ENCODE measurements at regions not wholly inside any gene's neighbourhood (a gene's known extent, or its start where the extent isn't known, plus 50 kb on each side); places are given as distances from the start of the nearest gene placed in this dataset.

DNA sequence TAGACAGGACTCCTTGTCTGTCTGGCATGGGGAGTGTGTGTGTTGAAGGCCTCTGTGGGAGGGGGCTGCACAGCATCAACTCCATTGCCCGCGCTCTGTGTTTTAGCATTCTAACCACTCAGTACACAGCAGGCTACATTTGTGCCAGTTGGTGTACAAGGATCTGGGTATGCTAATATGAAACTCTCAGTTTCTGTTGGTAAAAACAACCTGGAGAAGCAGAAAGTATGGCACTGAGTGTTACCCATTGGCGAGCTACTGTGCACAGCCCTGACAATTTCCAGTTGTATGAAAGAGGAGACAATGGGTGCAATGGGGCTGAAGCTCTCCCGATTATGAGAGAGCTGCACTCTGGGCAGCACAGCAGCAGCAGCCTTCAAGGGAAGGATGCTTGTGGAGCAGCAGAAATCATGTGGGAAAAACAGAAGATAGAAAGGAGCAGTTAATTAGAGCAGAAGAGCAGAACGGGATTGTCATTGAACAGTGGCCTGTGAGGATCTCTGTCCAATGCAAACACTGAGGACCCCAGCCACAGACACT lies 443.6 kb downstream of the CBLN2 start:
- TF ChIP-seq CTCF (IDR thresholded peaks at IDR 0.05) (no peak), POLR2A (IDR thresholded peaks at IDR 0.05) (no peak), EP300 (IDR thresholded peaks at IDR 0.05) (no peak)

All from tibial nerve (tissue), 4 donors.